Esophagus muscularis mucosa (tissue), 4 donors: ENCODE measurements at regions not wholly inside any gene's neighbourhood (a gene's known extent, or its start where the extent isn't known, plus 50 kb on each side); places are given as distances from the start of the nearest gene placed in this dataset.

Source experiments
- DNase-seq: peaks from one replicate; pipeline ENCODE4 v3.0.0-alpha.2; 2017; ENCODE audit errors: extremely low spot score
- H3K27ac ChIP-seq, 4 donors: fragments of 200-600 bp; sonication (generic); replicated peaks in 1 of 4; 1 replicate in 3 of 4; 2 replicates in 1 of 4; pipeline ENCODE4 v1.5.1; 2016 to 2019; ENCODE audit warnings: mild to moderate bottlenecking in 1 of 4
- H3K27me3 ChIP-seq, 4 donors: fragments of 200-600 bp; sonication (generic); one replicate each; pipeline versions ENCODE4 v1.5.1 to v1.6.0; 2016 to 2019
- H3K36me3 ChIP-seq, 4 donors: fragments of 200-600 bp; sonication (generic); one replicate each; pipeline ENCODE4 v1.5.1; 2016 to 2019
- H3K4me1 ChIP-seq, 4 donors: fragments of 200-600 bp; sonication (generic); one replicate each; pipeline ENCODE4 v1.5.1; 2016 to 2019
- H3K4me3 ChIP-seq, 4 donors: fragments of 200-600 bp; sonication (generic); 1 replicate in 2 of 4; 2 replicates in 2 of 4; pipeline ENCODE4 v1.5.1; 2016 to 2019; ENCODE audit warnings: mild to moderate bottlenecking in 4 of 4, moderate library complexity in 1 of 4
- H3K9me3 ChIP-seq, 4 donors: fragments of 200-600 bp; sonication (generic); 1 replicate in 3 of 4; 2 replicates in 1 of 4; pipeline ENCODE4 v1.5.1; 2016 to 2019
- EP300 ChIP-seq: sonication (generic); formaldehyde crosslinking; IDR thresholded peaks from one replicate; pipeline ENCODE4 v1.6.1; 2017; ENCODE audit warnings: antibody characterized with exemption
- POLR2A ChIP-seq: fragments of 450-650 bp; IDR thresholded peaks from one replicate; pipeline ENCODE4 v1.6.1; 2017; ENCODE audit warnings: antibody characterized with exemption, moderate library complexity, mild to moderate bottlenecking, low read depth
- POLR2AphosphoS5 ChIP-seq, 2 donors: sonication (generic); formaldehyde crosslinking; IDR thresholded peaks; one replicate each; pipeline ENCODE4 v1.6.1; 2017; ENCODE audit warnings: antibody characterized with exemption in 2 of 2
- WGBS: methylation state at CpG from one replicate; pipeline ENCODE4 v1.1.5; 2018; 5-methylcytosine and 5-hydroxymethylcytosine counted together
- intact Hi-C: fragments of 100-400 bp; cut with DNase I; formaldehyde crosslinking; loops from one replicate; pipeline ENCODE4 v1.15.1; 2023
- TF ChIP-seq, protein P1 (sequence below), 3 experiments: fragments of 200-600 bp in 2 of 3; fragments of 450-650 bp in 1 of 3; sonication (generic) in 2 of 3; IDR thresholded peaks; one replicate each; pipeline ENCODE4 v1.5.1; 2017 to 2019; ENCODE audit warnings: antibody characterized with exemption in 3 of 3, mild to moderate bottlenecking in 2 of 3, moderate library complexity in 1 of 3

DNA sequence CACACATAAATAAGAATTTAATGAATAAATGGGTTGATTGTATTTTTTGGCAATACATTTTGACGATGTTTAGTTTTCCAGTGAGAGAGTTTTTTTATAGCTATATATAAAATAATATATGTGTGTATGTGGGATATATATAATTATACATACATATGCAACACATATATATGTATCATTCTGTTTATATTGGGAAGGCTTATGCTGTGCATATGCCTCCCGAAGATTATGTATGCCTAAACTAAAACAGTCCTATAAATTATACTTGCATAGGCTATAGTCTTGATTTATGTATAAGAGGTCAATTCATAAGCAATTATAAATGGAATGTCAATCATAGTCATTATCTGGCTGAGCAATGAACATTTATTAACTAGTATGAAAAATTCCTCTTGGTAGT is 151.3 kb upstream of the HMHB1 start:
- intact Hi-C loops, result no loop called here
- Histone ChIP-seq H3K4me3 (no peak overlapping the region), H3K9me3 (no peaks in the 10 kb centered on the region), H3K27me3 (no peaks in the 10 kb centered on the region), H3K36me3 (no peaks in the 10 kb centered on the region), H3K4me1 (no peaks in the 10 kb centered on the region), H3K27ac (no peak overlapping the region)
- 99% methylated on average over 2 of the region's 2 CpGs for WGBS
- TF ChIP-seq POLR2A, result no peak
- TF ChIP-seq, protein P1, sequence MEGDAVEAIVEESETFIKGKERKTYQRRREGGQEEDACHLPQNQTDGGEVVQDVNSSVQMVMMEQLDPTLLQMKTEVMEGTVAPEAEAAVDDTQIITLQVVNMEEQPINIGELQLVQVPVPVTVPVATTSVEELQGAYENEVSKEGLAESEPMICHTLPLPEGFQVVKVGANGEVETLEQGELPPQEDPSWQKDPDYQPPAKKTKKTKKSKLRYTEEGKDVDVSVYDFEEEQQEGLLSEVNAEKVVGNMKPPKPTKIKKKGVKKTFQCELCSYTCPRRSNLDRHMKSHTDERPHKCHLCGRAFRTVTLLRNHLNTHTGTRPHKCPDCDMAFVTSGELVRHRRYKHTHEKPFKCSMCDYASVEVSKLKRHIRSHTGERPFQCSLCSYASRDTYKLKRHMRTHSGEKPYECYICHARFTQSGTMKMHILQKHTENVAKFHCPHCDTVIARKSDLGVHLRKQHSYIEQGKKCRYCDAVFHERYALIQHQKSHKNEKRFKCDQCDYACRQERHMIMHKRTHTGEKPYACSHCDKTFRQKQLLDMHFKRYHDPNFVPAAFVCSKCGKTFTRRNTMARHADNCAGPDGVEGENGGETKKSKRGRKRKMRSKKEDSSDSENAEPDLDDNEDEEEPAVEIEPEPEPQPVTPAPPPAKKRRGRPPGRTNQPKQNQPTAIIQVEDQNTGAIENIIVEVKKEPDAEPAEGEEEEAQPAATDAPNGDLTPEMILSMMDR (IDR thresholded peaks at IDR 0.05), result no peak
- no peak for TF ChIP-seq POLR2AphosphoS5 (IDR thresholded peaks at IDR 0.05)
- TF ChIP-seq EP300, result no peak
- no peak for DNase-seq

DNA sequence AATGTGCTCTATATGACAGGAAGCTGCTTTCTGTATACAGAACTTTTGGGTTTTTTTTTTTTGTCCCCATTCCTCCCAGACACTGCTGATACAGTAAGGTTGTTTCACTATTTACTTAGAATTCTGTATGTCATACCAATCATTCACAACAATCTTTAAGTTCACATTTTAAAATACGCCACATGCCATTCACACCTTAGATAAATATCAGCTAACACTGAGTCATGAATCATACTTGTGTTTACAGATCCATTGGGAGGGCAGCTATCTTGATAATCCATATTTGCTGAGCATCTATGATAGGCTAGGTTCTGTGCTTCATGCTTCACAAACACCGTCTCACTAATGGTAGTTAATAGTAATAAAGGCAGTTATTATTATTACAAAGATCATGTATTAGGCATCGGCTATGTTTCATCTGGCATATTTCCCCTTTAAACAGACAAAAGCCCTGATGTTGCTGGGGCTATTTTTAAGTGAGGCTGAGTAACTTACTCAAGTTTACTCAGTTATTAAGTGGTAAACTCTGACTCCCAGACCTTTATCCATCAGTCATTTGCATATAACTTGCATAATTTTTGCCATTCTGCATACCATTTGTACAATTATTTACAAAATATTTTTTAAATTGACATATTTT is 152.2 kb upstream of the HMHB1 start:
- DNase-seq, result no peak
- no peaks in the 10 kb centered on the region for H3K27me3 ChIP-seq
- H3K4me3 ChIP-seq, result no peak overlapping the region
- intact Hi-C loops, result no loop called here
- H3K36me3 ChIP-seq, result no peaks in the 10 kb centered on the region
- 83% methylated on average over 3 of the region's 3 CpGs for WGBS
- H3K27ac ChIP-seq, result no peak overlapping the region
- H3K9me3 ChIP-seq, result no peaks in the 10 kb centered on the region
- no peaks in the 10 kb centered on the region for H3K4me1 ChIP-seq
- TF ChIP-seq EP300, result no peak
- no peak for TF ChIP-seq POLR2AphosphoS5 (IDR thresholded peaks at IDR 0.05)
- TF ChIP-seq, protein P1 (IDR thresholded peaks at IDR 0.05), result no peak
- TF ChIP-seq POLR2A, result no peak

DNA sequence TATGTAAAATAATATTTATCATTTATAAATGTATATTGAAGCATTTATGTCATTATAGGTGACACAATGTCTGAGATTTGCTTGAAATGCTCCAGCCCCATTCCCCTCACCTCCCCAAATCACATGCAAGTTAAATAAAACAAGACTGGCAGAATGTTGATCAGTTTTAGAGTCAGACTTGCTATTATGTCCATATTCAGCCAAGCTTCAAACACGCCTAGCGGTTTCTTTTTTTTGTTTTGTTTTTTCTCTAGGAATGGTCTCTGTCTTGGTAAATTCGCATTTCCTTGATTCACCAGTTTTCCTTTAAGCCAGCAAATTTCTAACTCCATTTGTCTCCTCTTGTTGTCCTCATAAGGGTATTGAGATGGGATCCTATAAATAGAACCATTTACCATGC is 153.0 kb upstream of the HMHB1 start:
- DNase-seq, result no peak
- Histone ChIP-seq H3K27ac (no peak overlapping the region), H3K9me3 (no peaks in the 10 kb centered on the region), H3K27me3 (no peaks in the 10 kb centered on the region), H3K4me3 (no peak overlapping the region), H3K36me3 (no peaks in the 10 kb centered on the region), H3K4me1 (no peaks in the 10 kb centered on the region)
- no peak for TF ChIP-seq POLR2A
- TF ChIP-seq, protein P1 (IDR thresholded peaks at IDR 0.05), result no peak
- no peak for TF ChIP-seq EP300
- no peak for TF ChIP-seq POLR2AphosphoS5 (IDR thresholded peaks at IDR 0.05)
- intact Hi-C loops, result no loop called here
- 98% methylated on average over 3 of the region's 3 CpGs for WGBS

DNA sequence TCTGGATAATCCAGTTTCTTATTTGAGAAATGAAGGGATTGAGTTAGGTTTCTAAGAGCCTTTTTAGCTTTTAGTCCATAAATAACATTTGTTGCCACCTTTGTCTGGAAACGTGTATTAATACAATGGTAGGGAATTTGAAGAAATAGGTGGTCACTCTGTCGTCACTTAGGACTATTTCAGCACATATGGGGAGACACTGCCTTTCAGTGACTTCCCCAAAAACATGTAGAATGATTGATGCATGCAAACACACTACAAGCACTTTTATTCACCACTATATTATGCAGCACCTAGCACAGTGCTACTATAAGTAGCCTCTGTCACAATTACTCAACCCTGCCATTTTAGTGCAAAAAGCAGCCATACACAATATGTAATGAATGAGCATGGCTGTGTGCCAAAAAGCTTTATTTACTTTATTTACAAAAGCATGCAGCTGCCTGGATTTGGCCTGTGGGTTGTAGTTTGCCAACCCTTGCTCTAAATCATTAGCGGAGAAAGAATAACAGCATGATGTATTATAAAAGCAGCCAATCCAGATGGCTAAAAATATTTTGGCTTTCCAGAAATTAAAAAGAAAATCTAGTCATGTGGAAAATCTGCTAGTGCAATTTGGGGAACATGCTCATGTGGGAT is 154.2 kb upstream of the HMHB1 start:
- H3K4me1 ChIP-seq, result no peaks in the 10 kb centered on the region
- no peaks in the 10 kb centered on the region for H3K36me3 ChIP-seq
- H3K4me3 ChIP-seq, result no peak overlapping the region
- 74% methylated on average over 3 of the region's 3 CpGs for WGBS
- TF ChIP-seq POLR2AphosphoS5 (IDR thresholded peaks at IDR 0.05), result no peak
- TF ChIP-seq, protein P1 (IDR thresholded peaks at IDR 0.05), result no peak
- no peak for TF ChIP-seq POLR2A
- no peak for TF ChIP-seq EP300
- H3K27ac ChIP-seq, result no peak overlapping the region
- no peaks in the 10 kb centered on the region for H3K27me3 ChIP-seq
- DNase-seq, result no peak
- no peaks in the 10 kb centered on the region for H3K9me3 ChIP-seq
- intact Hi-C loops, result no loop called here
